ENCODE measurements at regions not wholly inside any gene's neighbourhood (a gene's known extent, or its start where the extent isn't known, plus 50 kb on each side); places are given as distances from the start of the nearest gene placed in this dataset.

- H3K9me3 ChIP-seq (ENCODE audit: low read depth): no peaks in the 10 kb centered on the region
- H3K27ac ChIP-seq: no peak overlapping the region
- TF ChIP-seq EZH2 (IDR thresholded peaks at IDR 0.05; ENCODE audit: borderline replicate concordance) (no peak), CTCF (IDR thresholded peaks at IDR 0.05; ENCODE audit: poor library complexity) (no peak), EZH2phosphoT487 (IDR thresholded peaks at IDR 0.05; ENCODE audit: low read depth, severe bottlenecking, unreplicated experiment) (no peak)
- H3K79me2 ChIP-seq: no peaks in the 10 kb centered on the region
- H3K36me3 ChIP-seq (replicated peaks; ENCODE audit: insufficient read depth, low read depth): no peaks in the 10 kb centered on the region
- no peak overlapping the region for H3K4me3 ChIP-seq
- WGBS (ENCODE audit: low lambda C conversion rate, missing lambda C conversion rate): 81% methylated on average over 2 of the region's 2 CpGs
- no peaks in the 10 kb centered on the region for H3K4me1 ChIP-seq (ENCODE audit: insufficient read depth)
- H3K9me2 ChIP-seq (replicated peaks; ENCODE audit: insufficient read depth): no peaks in the 10 kb centered on the region
- no peak overlapping the region for H2AFZ ChIP-seq
- no peak overlapping the region for H3K4me2 ChIP-seq
- no peaks in the 10 kb centered on the region for H3K27me3 ChIP-seq
- DNase-seq (ENCODE audit: low spot score): no peak
- H4K20me1 ChIP-seq (ENCODE audit: insufficient read depth, poor library complexity, severe bottlenecking): no peaks in the 10 kb centered on the region
Measured at GRCh38 chr2:82913566-82913965, 1545.5 kb downstream of the SUCLG1 start.

DNA sequence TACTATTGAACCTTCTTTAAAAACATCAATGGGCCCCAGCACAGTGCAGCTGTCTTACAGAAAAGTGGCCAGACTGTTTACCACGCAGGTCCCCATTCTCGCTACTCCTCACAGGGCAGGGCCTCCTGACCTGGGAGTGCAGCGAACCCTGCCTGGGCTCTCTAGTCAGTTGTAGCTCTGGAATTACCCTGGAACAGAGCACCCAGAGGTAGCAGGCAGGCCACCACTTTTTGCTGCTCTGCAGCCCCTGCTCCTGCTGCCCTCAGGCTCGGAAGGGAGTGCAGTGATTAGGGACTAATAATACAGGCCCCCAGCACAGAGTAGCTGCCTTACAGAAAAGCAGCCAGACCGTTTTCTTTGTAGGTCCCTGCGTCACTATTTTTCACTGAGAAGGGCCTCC is 1563.0 kb downstream of the SUCLG1 start:
- no peak overlapping the region for H3K4me2 ChIP-seq
- no peaks in the 10 kb centered on the region for H3K36me3 ChIP-seq (replicated peaks; ENCODE audit: insufficient read depth, low read depth)
- H3K27me3 ChIP-seq: no peaks in the 10 kb centered on the region
- no peak overlapping the region for H3K4me3 ChIP-seq
- H3K79me2 ChIP-seq: no peaks in the 10 kb centered on the region
- no peaks in the 10 kb centered on the region for H3K4me1 ChIP-seq (ENCODE audit: insufficient read depth)
- WGBS (ENCODE audit: low lambda C conversion rate, missing lambda C conversion rate): 77% methylated on average over 6 of the region's 6 CpGs
- no peak overlapping the region for H2AFZ ChIP-seq
- H3K9me3 ChIP-seq (ENCODE audit: low read depth): no peaks in the 10 kb centered on the region
- TF ChIP-seq EZH2 (IDR thresholded peaks at IDR 0.05; ENCODE audit: borderline replicate concordance) (no peak), EZH2phosphoT487 (IDR thresholded peaks at IDR 0.05; ENCODE audit: low read depth, severe bottlenecking, unreplicated experiment) (no peak), CTCF (IDR thresholded peaks at IDR 0.05; ENCODE audit: poor library complexity) (no peak)
- no peaks in the 10 kb centered on the region for H4K20me1 ChIP-seq (ENCODE audit: insufficient read depth, poor library complexity, severe bottlenecking)
- no peak overlapping the region for H3K27ac ChIP-seq
- no peak for DNase-seq (ENCODE audit: low spot score)
- no peaks in the 10 kb centered on the region for H3K9me2 ChIP-seq (replicated peaks; ENCODE audit: insufficient read depth)

DNA sequence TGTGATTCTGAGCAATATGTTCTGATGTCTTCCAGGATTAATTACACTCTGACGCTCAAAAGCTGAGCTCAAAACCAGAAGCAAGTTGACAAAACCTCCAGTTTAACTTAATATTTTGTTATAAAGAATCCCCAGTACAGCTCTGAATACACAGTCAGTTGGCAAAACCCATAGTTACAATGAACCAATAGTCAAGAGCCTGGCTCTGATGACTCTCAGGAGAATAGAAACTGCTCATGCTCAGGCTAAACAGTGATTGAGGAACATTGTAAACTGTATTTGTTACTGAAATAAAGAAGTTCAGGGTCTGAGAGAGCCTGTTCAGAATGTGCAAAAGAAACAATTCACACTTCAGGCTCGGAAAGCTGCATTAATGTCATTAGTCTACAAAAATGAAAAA is 1565.9 kb downstream of the SUCLG1 start:
- no peak overlapping the region for H2AFZ ChIP-seq
- 47% methylated on average over 2 of the region's 2 CpGs for WGBS (ENCODE audit: low lambda C conversion rate, missing lambda C conversion rate)

More for the DNA sequence above, 1565.9 kb downstream of the SUCLG1 start:
- Histone ChIP-seq H3K9me3 (ENCODE audit: low read depth) (no peaks in the 10 kb centered on the region), H3K36me3 (replicated peaks; ENCODE audit: insufficient read depth, low read depth) (no peaks in the 10 kb centered on the region), H3K4me3 (no peak overlapping the region), H3K9me2 (replicated peaks; ENCODE audit: insufficient read depth) (no peaks in the 10 kb centered on the region), H3K4me2 (no peak overlapping the region), H3K79me2 (no peaks in the 10 kb centered on the region), H3K4me1 (ENCODE audit: insufficient read depth) (no peaks in the 10 kb centered on the region), H3K27ac (no peak overlapping the region), H3K27me3 (no peaks in the 10 kb centered on the region), H4K20me1 (ENCODE audit: insufficient read depth, poor library complexity, severe bottlenecking) (no peaks in the 10 kb centered on the region)
- DNase-seq (ENCODE audit: low spot score): no peak
- TF ChIP-seq EZH2 (IDR thresholded peaks at IDR 0.05; ENCODE audit: borderline replicate concordance): no peak
- no peak for TF ChIP-seq EZH2phosphoT487 (IDR thresholded peaks at IDR 0.05; ENCODE audit: low read depth, severe bottlenecking, unreplicated experiment)
- TF ChIP-seq CTCF (IDR thresholded peaks at IDR 0.05; ENCODE audit: poor library complexity): no peak
